IPS DF 4.7 (cell line): ENCODE measurements at regions not wholly inside any gene's neighbourhood (a gene's known extent, or its start where the extent isn't known, plus 50 kb on each side); places are given as distances from the start of the nearest gene placed in this dataset.
"Not testable (repeated sequence)": the region's sequence is repeated elsewhere in the genome, so short reads cannot be mapped to it uniquely, and the experiment has no call there.

Source experiments
- DNase-seq: peaks from one replicate; pipeline ENCODE4 v3.0.0-alpha.2; 2013; ENCODE audit warnings: low spot score; ENCODE audit errors: extremely low read depth

- DNase-seq: no peak
Observed at GRCh38 chr5:96320797-96321196, 112.3 kb downstream of the PCSK1 start.

GRCh38 chr5:96319981-96320739 is 112.9 kb downstream of the PCSK1 start:
- DNase-seq: not testable (repeated sequence)

GRCh38 chr5:96318569-96319110 is 114.4 kb downstream of the PCSK1 start:
- DNase-seq: no peak

- no peak for DNase-seq
Observed at GRCh38 chr5:96317945-96318344, 115.1 kb downstream of the PCSK1 start.

- no peak for DNase-seq
Observed at GRCh38 chr5:96316487-96316886, 116.6 kb downstream of the PCSK1 start.

- no peak for DNase-seq
Observed at GRCh38 chr5:96316017-96316416, 117.0 kb downstream of the PCSK1 start.

- no peak for DNase-seq
Observed at GRCh38 chr5:96315431-96315830, 117.6 kb downstream of the PCSK1 start.

GRCh38 chr5:96312383-96312782 is 120.7 kb downstream of the PCSK1 start:
- DNase-seq: no peak

GRCh38 chr5:96307047-96307446 is 126.0 kb downstream of the PCSK1 start:
- DNase-seq: not testable (repeated sequence)

GRCh38 chr5:96302174-96302738 is 130.8 kb downstream of the PCSK1 start:
- DNase-seq: peak; percentile 28

GRCh38 chr5:96300976-96301375 is 132.1 kb downstream of the PCSK1 start:
- DNase-seq: no peak

- DNase-seq: no peak
Observed at GRCh38 chr5:96297867-96298266, 135.2 kb downstream of the PCSK1 start.

GRCh38 chr5:96297290-96297689 is 135.8 kb downstream of the PCSK1 start:
- no peak for DNase-seq

- no peak for DNase-seq
Observed at GRCh38 chr5:96294884-96295202, 138.2 kb downstream of the PCSK1 start.

- DNase-seq: no peak
Observed at GRCh38 chr5:96293966-96294883, 138.8 kb downstream of the PCSK1 start.

GRCh38 chr5:96292582-96293247 is 140.3 kb downstream of the PCSK1 start:
- DNase-seq: no peak

- DNase-seq: not testable (repeated sequence)
Observed at GRCh38 chr5:96289287-96289686, 143.8 kb downstream of the PCSK1 start.

- no peak for DNase-seq
Observed at GRCh38 chr5:96288845-96289185, 144.2 kb downstream of the PCSK1 start.

GRCh38 chr5:96288166-96288844 is 144.7 kb downstream of the PCSK1 start:
- DNase-seq: no peak

- no peak for DNase-seq
Observed at GRCh38 chr5:96287136-96287535, 145.9 kb downstream of the PCSK1 start.

- no peak for DNase-seq
Observed at GRCh38 chr5:96285823-96286222, 147.2 kb downstream of the PCSK1 start.
